SK-N-SH treated with all-trans-retinoic acid at 6 μM for 48 hours (cell line): ENCODE measurements at regions not wholly inside any gene's neighbourhood (a gene's known extent, or its start where the extent isn't known, plus 50 kb on each side); places are given as distances from the start of the nearest gene placed in this dataset.

Experiments used
- CREB5 ChIP-seq: fragments of 250-450 bp; sonication (Bioruptor Pico); IDR thresholded peaks from 2 replicates; pipeline ENCODE4 v1.5.1; 2020; ENCODE audit warnings: low read depth, mild to moderate bottlenecking, moderate library complexity
- GLIS3 ChIP-seq: fragments of 250-450 bp; sonication (Bioruptor Pico); IDR thresholded peaks from 2 replicates; pipeline ENCODE4 v1.5.0; 2020; ENCODE audit warnings: mild to moderate bottlenecking, moderate library complexity
- OSR1 ChIP-seq: fragments of 250-450 bp; sonication (Bioruptor Pico); IDR thresholded peaks from 2 replicates; pipeline ENCODE4 v1.8.0; 2022; ENCODE audit warnings: moderate library complexity, mild to moderate bottlenecking, inconsistent platforms
- RARB ChIP-seq: fragments of 250-450 bp; sonication (Bioruptor Pico); IDR thresholded peaks from 2 replicates; pipeline ENCODE4 v1.8.0; 2021; ENCODE audit warnings: mild to moderate bottlenecking, moderate library complexity
- ZFP3 ChIP-seq: fragments of 250-450 bp; sonication (Bioruptor Pico); IDR thresholded peaks from 2 replicates; pipeline ENCODE4 v1.5.0; 2020; ENCODE audit warnings: mild to moderate bottlenecking, moderate library complexity

DNA sequence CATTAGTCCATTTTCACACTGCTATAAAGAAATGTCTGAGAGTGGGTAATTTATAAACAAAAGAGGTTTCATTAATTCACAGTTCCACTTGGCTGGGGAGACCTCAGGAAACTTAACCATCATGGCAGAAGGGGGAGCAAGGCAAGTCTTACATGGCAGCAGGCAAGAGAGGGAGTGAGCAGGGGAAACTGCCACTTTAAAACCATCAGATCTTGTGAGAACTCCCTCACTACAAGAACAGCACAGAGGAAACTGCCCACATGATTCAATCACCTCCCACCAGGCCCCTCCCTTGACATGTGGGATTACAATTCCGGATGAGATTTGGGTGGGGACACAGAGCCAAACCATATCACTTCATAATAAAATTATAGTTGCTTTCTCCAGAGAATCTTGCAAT, 365.5 kb upstream of the ID2 start:
- TF ChIP-seq OSR1 (CRISPR knock-in tag) (no peak), RARB (CRISPR knock-in tag) (no peak), ZFP3 (CRISPR knock-in tag) (no peak), CREB5 (no peak), GLIS3 (CRISPR knock-in tag) (no peak)
